ENCODE measurements at regions not wholly inside any gene's neighbourhood (a gene's known extent, or its start where the extent isn't known, plus 50 kb on each side); places are given as distances from the start of the nearest gene placed in this dataset.

- DNase-seq (ENCODE audit: low read depth): no peak
Measured at GRCh38 chr2:88832992-88833389, 141.5 kb downstream of the RPIA start.

- no peak for DNase-seq (ENCODE audit: low read depth)
Measured at GRCh38 chr2:88834376-88834775, 142.9 kb downstream of the RPIA start.

- DNase-seq (ENCODE audit: low read depth): no peak
Measured at GRCh38 chr2:88834866-88835265, 143.4 kb downstream of the RPIA start.

- DNase-seq (ENCODE audit: low read depth): no peak
Measured at GRCh38 chr2:88835726-88836125, 144.3 kb downstream of the RPIA start.

GRCh38 chr2:88836351-88836750 is 144.9 kb downstream of the RPIA start:
- no peak for DNase-seq (ENCODE audit: low read depth)

GRCh38 chr2:88837511-88838160 is 146.2 kb downstream of the RPIA start:
- DNase-seq (ENCODE audit: low read depth): no peak

- no peak for DNase-seq (ENCODE audit: low read depth)
Measured at GRCh38 chr2:88838165-88838635, 146.7 kb downstream of the RPIA start.

- no peak for DNase-seq (ENCODE audit: low read depth)
Measured at GRCh38 chr2:88841224-88841929, 149.9 kb downstream of the RPIA start.

GRCh38 chr2:88842656-88843460 is 151.4 kb downstream of the RPIA start:
- DNase-seq (ENCODE audit: low read depth): no peak

- DNase-seq (ENCODE audit: low read depth): no peak
Measured at GRCh38 chr2:88843651-88844050, 152.2 kb downstream of the RPIA start.

GRCh38 chr2:88844960-88845359 is 153.5 kb downstream of the RPIA start:
- no peak for DNase-seq (ENCODE audit: low read depth)

- no peak for DNase-seq (ENCODE audit: low read depth)
Measured at GRCh38 chr2:88845772-88846661, 154.5 kb downstream of the RPIA start.

GRCh38 chr2:88852753-88853402 is 161.4 kb downstream of the RPIA start:
- DNase-seq (ENCODE audit: low read depth): peak; percentile 53

GRCh38 chr2:88853403-88853790 is 161.9 kb downstream of the RPIA start:
- no peak for DNase-seq (ENCODE audit: low read depth)

GRCh38 chr2:88854528-88854927 is 163.1 kb downstream of the RPIA start:
- no peak for DNase-seq (ENCODE audit: low read depth)

GRCh38 chr2:88855620-88856408 is 164.3 kb downstream of the RPIA start:
- no peak for DNase-seq (ENCODE audit: low read depth)

GRCh38 chr2:88856409-88857135 is 165.1 kb downstream of the RPIA start:
- no peak for DNase-seq (ENCODE audit: low read depth)

GRCh38 chr2:88857274-88857741 is 165.8 kb downstream of the RPIA start:
- peak; percentile 12 for DNase-seq (ENCODE audit: low read depth)

GRCh38 chr2:88857951-88858411 is 166.5 kb downstream of the RPIA start:
- DNase-seq (ENCODE audit: low read depth): peak; percentile 88

All from M059J (cell line).